Esophagus muscularis mucosa (tissue), 3 donors: ENCODE measurements at regions not wholly inside any gene's neighbourhood (a gene's known extent, or its start where the extent isn't known, plus 50 kb on each side); places are given as distances from the start of the nearest gene placed in this dataset.

Experiments used
- CTCF ChIP-seq, 3 experiments: fragments of 200-600 bp in 2 of 3; fragments of 450-650 bp in 1 of 3; sonication (generic) in 2 of 3; IDR thresholded peaks; one replicate each; pipeline ENCODE4 v1.5.1; 2017 to 2019; ENCODE audit warnings: antibody characterized with exemption in 3 of 3, mild to moderate bottlenecking in 2 of 3, moderate library complexity in 1 of 3
- EP300 ChIP-seq: sonication (generic); formaldehyde crosslinking; IDR thresholded peaks from one replicate; pipeline ENCODE4 v1.6.1; 2017; ENCODE audit warnings: antibody characterized with exemption

GRCh38 chr12:28937196-28937595 is 211.9 kb upstream of the FAR2 start:
- TF ChIP-seq CTCF (IDR thresholded peaks at IDR 0.05) = no peak
- TF ChIP-seq EP300 = no peak
